A549 (cell line): ENCODE measurements at regions not wholly inside any gene's neighbourhood (a gene's known extent, or its start where the extent isn't known, plus 50 kb on each side); places are given as distances from the start of the nearest gene placed in this dataset.

ENCODE experiments used
- ATAC-seq, 2 experiments: fragments of 200-7000 bp in 1 of 2; fragments of >200 bp in 1 of 2; cut with Nextera tagmentation in 1 of 2; cut with Tn5 transposase in 1 of 2; 3 replicates each; pipeline versions ENCODE4 v1.8.0 to v1.9.1; 2018 to 2020; ENCODE audit warnings: mild to moderate bottlenecking in 1 of 2, moderate library complexity in 1 of 2
- CTCF ChIA-PET: fragments of 300-600 bp; sonication (Branson Sonifier 250); formaldehyde crosslinking; extraction: SDS; loops from one replicate; lab custom pipeline; 2021; ENCODE audit warnings: antibody characterized with exemption, inconsistent platforms; lab: Yijun Ruan, JAX
- POLR2A ChIA-PET: fragments of 350-600 bp; formaldehyde crosslinking; extraction: SDS; loops from one replicate; lab custom pipeline; 2021; ENCODE audit warnings: antibody characterized with exemption, inconsistent platforms; lab: Yijun Ruan, JAX
- DNase-seq, 2 experiments: peaks; one replicate each; pipeline versions ENCODE4 v3.0.0 to v3.0.0-alpha.2; 2011 to 2016; ENCODE audit warnings: low read depth in 1 of 2, low spot score in 1 of 2
- FAIRE-seq: peaks from 2 replicates; lab custom pipeline; 2011; peaks lifted over from hg19 to GRCh38; lab: Jason Lieb, UNC
- H3K27ac ChIP-seq, 2 experiments: fragments of >200 bp; sonication (Bioruptor Twin); formaldehyde crosslinking; 3 replicates each; pipeline ENCODE4 v1.5.1; 2016 to 2017
- H3K4me1 ChIP-seq: fragments of >200 bp; sonication (Bioruptor Twin); formaldehyde crosslinking; 3 replicates; pipeline ENCODE4 v1.6.1; 2016
- H3K4me2 ChIP-seq: fragments of >200 bp; sonication (Bioruptor Twin); formaldehyde crosslinking; 3 replicates; pipeline ENCODE4 v1.6.1; 2016
- H3K4me3 ChIP-seq: fragments of >200 bp; sonication (Bioruptor Twin); formaldehyde crosslinking; 3 replicates; pipeline ENCODE4 v1.5.1; 2016
- H3K9me3 ChIP-seq: fragments of >200 bp; sonication (Bioruptor Twin); formaldehyde crosslinking; 3 replicates; pipeline ENCODE4 v1.6.1; 2016
- ATOH8 ChIP-seq: fragments of 250-450 bp; sonication (Bioruptor Pico); IDR thresholded peaks from 2 replicates; pipeline ENCODE4 v1.5.0; 2020; ENCODE audit warnings: low read depth, mild to moderate bottlenecking, moderate library complexity
- BHLHE40 ChIP-seq: IDR thresholded peaks from 2 replicates; pipeline ENCODE4 v1.6.1; 2012; ENCODE audit warnings: low read depth, low read length, inconsistent platforms
- CBX8 ChIP-seq: fragments of 200-600 bp; sonication (generic); IDR thresholded peaks from 2 replicates; pipeline ENCODE4 v1.6.1; 2016
- CEBPB ChIP-seq, 2 experiments: fragments of >200 bp in 1 of 2; sonication (Bioruptor Twin) in 1 of 2; formaldehyde crosslinking in 1 of 2; IDR thresholded peaks; 2 replicates each; pipeline ENCODE4 v1.6.1; 2012 to 2016
- CTCF ChIP-seq: fragments of >200 bp; sonication (Bioruptor Twin); formaldehyde crosslinking; IDR thresholded peaks from 3 replicates; pipeline ENCODE4 v1.5.1; 2016
- FOSB ChIP-seq: fragments of 250-450 bp; sonication (Bioruptor Pico); IDR thresholded peaks from 2 replicates; pipeline ENCODE4 v1.5.0; 2020; ENCODE audit warnings: mild to moderate bottlenecking, moderate library complexity
- HOXA7 ChIP-seq: fragments of 250-450 bp; sonication (Bioruptor Pico); IDR thresholded peaks from 2 replicates; pipeline ENCODE4 v1.5.0; 2020; ENCODE audit warnings: mild to moderate bottlenecking, moderate library complexity
- HOXB13 ChIP-seq: fragments of 250-450 bp; sonication (Bioruptor Pico); IDR thresholded peaks from 2 replicates; pipeline ENCODE4 v1.5.0; 2020; ENCODE audit warnings: low read depth, mild to moderate bottlenecking, moderate library complexity
- MAFK ChIP-seq: fragments of 450-650 bp; IDR thresholded peaks from 2 replicates; pipeline ENCODE4 v1.6.1; 2014; ENCODE audit not compliant: partially characterized antibody
- NFE2L2 ChIP-seq: fragments of 150-350 bp; conservative IDR thresholded peaks from 2 replicates; pipeline ENCODE4 v1.6.1; 2014; ENCODE audit warnings: low read length
- NR3C1 ChIP-seq: fragments of >200 bp; sonication (Bioruptor Twin); formaldehyde crosslinking; IDR thresholded peaks from 3 replicates; pipeline ENCODE4 v1.6.1; 2017
- RAD21 ChIP-seq, 2 experiments: fragments of >200 bp in 1 of 2; sonication (Bioruptor Twin) in 1 of 2; formaldehyde crosslinking in 1 of 2; IDR thresholded peaks in 1 of 2; conservative IDR thresholded peaks in 1 of 2; 2 replicates in 1 of 2; 3 replicates in 1 of 2; pipeline ENCODE4 v1.6.1; 2012 to 2018; ENCODE audit warnings: inconsistent platforms in 1 of 2
- RARB ChIP-seq: fragments of 250-450 bp; sonication (Bioruptor Pico); IDR thresholded peaks from 2 replicates; pipeline ENCODE4 v1.8.0; 2021; ENCODE audit warnings: mild to moderate bottlenecking, moderate library complexity
- SMC3 ChIP-seq: fragments of >200 bp; sonication (Bioruptor Twin); formaldehyde crosslinking; IDR thresholded peaks from 3 replicates; pipeline ENCODE4 v1.6.1; 2018; ENCODE audit warnings: inconsistent platforms
- TFCP2L1 ChIP-seq: fragments of 250-450 bp; sonication (Bioruptor Pico); IDR thresholded peaks from 2 replicates; pipeline ENCODE4 v1.5.0; 2021; ENCODE audit warnings: mild to moderate bottlenecking
- WGBS: methylation state at CpG from one replicate; pipeline ENCODE4 v1.1.6; 2017; ENCODE audit errors: missing lambda C conversion rate; 5-methylcytosine and 5-hydroxymethylcytosine counted together
- TF ChIP-seq, protein P1 (sequence below): fragments of 450-650 bp; IDR thresholded peaks from 2 replicates; pipeline ENCODE4 v1.6.1; 2014; ENCODE audit warnings: antibody characterized with exemption
- TF ChIP-seq, protein P2 (sequence below): fragments of 150-350 bp; IDR thresholded peaks from 2 replicates; pipeline ENCODE4 v1.6.1; 2014; ENCODE audit warnings: low read depth, mild to moderate bottlenecking, low read length
- TF ChIP-seq, protein P3 (sequence below): fragments of >200 bp; sonication (Bioruptor Twin); formaldehyde crosslinking; IDR thresholded peaks from 2 replicates; pipeline ENCODE4 v1.6.1; 2016
- TF ChIP-seq, protein P4 (sequence below): fragments of 250-450 bp; sonication (Bioruptor Pico); IDR thresholded peaks from 2 replicates; pipeline ENCODE4 v1.5.0; 2021; ENCODE audit warnings: mild to moderate bottlenecking, moderate library complexity, borderline replicate concordance

- H3K4me2 ChIP-seq: no peak overlapping the region
- H3K4me3 ChIP-seq: no peak overlapping the region
- no peak for TF ChIP-seq FOSB (CRISPR knock-in tag)
- no peak for TF ChIP-seq CBX8
- TF ChIP-seq HOXA7 (CRISPR knock-in tag): no peak
- TF ChIP-seq, protein P1, sequence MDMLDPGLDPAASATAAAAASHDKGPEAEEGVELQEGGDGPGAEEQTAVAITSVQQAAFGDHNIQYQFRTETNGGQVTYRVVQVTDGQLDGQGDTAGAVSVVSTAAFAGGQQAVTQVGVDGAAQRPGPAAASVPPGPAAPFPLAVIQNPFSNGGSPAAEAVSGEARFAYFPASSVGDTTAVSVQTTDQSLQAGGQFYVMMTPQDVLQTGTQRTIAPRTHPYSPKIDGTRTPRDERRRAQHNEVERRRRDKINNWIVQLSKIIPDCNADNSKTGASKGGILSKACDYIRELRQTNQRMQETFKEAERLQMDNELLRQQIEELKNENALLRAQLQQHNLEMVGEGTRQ: no peak
- TF ChIP-seq RAD21 (conservative IDR thresholded peaks at IDR 0.05 in 1 of 2, IDR thresholded peaks at IDR 0.05 in 1 of 2): peak; percentile 36 to 54; a peak in 4 of 5 replicates
- TF ChIP-seq SMC3: peak; percentile 22; the same call in 1 of the 3 replicates
- TF ChIP-seq CEBPB (IDR thresholded peaks at IDR 0.05): peak in 1 of 2 experiments; percentile 49; a peak in 1 of 4 replicates
- no peak for TF ChIP-seq NFE2L2
- TF ChIP-seq CTCF: peak; percentile 40; the same call in 2 of the 3 replicates
- no peak for TF ChIP-seq HOXB13 (CRISPR knock-in tag)
- DNase-seq (peak; percentile 11 to 58), ATAC-seq (peak; percentile 59 to 83; a peak in 5 of 6 replicates), FAIRE-seq (no peak)
- CTCF ChIA-PET: interaction anchor here (0.8 to 1.3 kb wide), 6 partner anchors 15 to 364 kb away, joined by 3 to 4 read pairs (median 4); no protein-coding TSS in a partner anchor
- no peak overlapping the region for H3K27ac ChIP-seq
- no peaks in the 10 kb centered on the region for H3K4me1 ChIP-seq
- 29% methylated on average over 9 of the region's 13 CpGs for WGBS
- POLR2A ChIA-PET: no interaction called here
- no peaks in the 10 kb centered on the region for H3K9me3 ChIP-seq
These were observed 274.5 kb downstream of the CTH start for GRCh38 chr1:70685300-70686286.

- DNase-seq: no peak
- ChIA-PET CTCF (no interaction called here), POLR2A (no interaction called here)
- WGBS: 3% methylated on average over 1 of the region's 1 CpG
- Histone ChIP-seq H3K4me1 (no peaks in the 10 kb centered on the region), H3K4me2 (no peak overlapping the region), H3K4me3 (no peak overlapping the region), H3K9me3 (no peaks in the 10 kb centered on the region)
- ATAC-seq: no peak
- peak; percentile 53 for TF ChIP-seq MAFK
- no peak for TF ChIP-seq ATOH8 (CRISPR knock-in tag)
- TF ChIP-seq, all 56 proteins: peak for 1
- H3K27ac ChIP-seq: no peak overlapping the region
- FAIRE-seq: no peak
These were observed 277.5 kb downstream of the CTH start for GRCh38 chr1:70688580-70688979.

DNA sequence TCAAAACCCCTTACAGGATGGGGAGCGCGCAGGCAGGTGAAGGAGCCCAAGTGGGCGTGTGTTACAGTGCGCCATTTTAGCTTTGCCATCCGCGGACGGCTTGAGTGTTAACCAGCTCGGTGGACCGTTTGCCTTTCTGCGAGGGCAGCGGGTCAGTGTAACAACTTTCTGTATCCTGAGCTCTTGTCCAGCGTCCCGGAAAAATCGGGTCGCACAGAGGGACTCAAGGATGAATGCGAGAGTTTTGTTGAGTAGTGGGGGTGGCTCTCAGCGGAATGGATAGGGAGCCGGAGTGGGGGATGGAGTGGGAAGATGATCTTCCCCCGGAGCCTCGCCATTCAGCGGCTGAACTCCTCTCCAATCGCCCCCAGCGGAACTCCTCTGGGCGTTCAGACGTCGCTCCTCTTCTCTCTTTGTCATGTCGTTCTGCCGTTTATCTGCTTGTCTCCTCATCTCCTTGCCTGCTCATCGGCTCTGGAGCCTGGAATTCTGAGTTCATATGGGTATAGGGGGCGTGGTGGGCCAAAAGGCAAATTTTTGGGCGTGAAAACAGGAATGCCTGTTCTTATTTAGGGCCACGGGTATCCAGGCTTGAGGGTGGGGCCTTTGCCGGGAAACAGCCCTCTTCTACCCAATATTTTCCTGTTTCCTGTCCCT lies 295.4 kb downstream of the CTH start:
- Histone ChIP-seq H3K4me1 (no peaks in the 10 kb centered on the region), H3K27ac (no peak overlapping the region), H3K4me3 (peak overlapping the region; percentile 32), H3K4me2 (peak overlapping the region; percentile 73), H3K9me3 (no peaks in the 10 kb centered on the region)
- FAIRE-seq (no peak), ATAC-seq (peak in 1 of 2 experiments; percentile 43; a peak in 3 of 6 replicates), DNase-seq (no peak)
- ChIA-PET POLR2A (no interaction called here), CTCF (no interaction called here)
- 11% methylated on average over 33 of the region's 33 CpGs for WGBS
- TF ChIP-seq, protein P2, sequence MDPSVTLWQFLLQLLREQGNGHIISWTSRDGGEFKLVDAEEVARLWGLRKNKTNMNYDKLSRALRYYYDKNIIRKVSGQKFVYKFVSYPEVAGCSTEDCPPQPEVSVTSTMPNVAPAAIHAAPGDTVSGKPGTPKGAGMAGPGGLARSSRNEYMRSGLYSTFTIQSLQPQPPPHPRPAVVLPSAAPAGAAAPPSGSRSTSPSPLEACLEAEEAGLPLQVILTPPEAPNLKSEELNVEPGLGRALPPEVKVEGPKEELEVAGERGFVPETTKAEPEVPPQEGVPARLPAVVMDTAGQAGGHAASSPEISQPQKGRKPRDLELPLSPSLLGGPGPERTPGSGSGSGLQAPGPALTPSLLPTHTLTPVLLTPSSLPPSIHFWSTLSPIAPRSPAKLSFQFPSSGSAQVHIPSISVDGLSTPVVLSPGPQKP: no peak
- no peak for TF ChIP-seq TFCP2L1 (CRISPR knock-in tag)
- no peak for TF ChIP-seq RARB (CRISPR knock-in tag)
- TF ChIP-seq NR3C1: no peak
- TF ChIP-seq NFE2L2: no peak
- TF ChIP-seq, protein P3, sequence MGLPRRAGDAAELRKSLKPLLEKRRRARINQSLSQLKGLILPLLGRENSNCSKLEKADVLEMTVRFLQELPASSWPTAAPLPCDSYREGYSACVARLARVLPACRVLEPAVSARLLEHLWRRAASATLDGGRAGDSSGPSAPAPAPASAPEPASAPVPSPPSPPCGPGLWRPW: no peak
- TF ChIP-seq, protein P1: no peak
- TF ChIP-seq BHLHE40: no peak
- TF ChIP-seq, protein P4, sequence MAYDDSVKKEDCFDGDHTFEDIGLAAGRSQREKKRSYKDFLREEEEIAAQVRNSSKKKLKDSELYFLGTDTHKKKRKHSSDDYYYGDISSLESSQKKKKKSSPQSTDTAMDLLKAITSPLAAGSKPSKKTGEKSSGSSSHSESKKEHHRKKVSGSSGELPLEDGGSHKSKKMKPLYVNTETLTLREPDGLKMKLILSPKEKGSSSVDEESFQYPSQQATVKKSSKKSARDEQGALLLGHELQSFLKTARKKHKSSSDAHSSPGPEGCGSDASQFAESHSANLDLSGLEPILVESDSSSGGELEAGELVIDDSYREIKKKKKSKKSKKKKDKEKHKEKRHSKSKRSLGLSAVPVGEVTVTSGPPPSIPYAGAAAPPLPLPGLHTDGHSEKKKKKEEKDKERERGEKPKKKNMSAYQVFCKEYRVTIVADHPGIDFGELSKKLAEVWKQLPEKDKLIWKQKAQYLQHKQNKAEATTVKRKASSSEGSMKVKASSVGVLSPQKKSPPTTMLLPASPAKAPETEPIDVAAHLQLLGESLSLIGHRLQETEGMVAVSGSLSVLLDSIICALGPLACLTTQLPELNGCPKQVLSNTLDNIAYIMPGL (CRISPR knock-in tag): no peak
- TF ChIP-seq ATOH8 (CRISPR knock-in tag): no peak
